CD4-positive, alpha-beta T cell (primary cell): ENCODE measurements at regions not wholly inside any gene's neighbourhood (a gene's known extent, or its start where the extent isn't known, plus 50 kb on each side); places are given as distances from the start of the nearest gene placed in this dataset.

Experiments
- ATAC-seq: fragments of 200-7000 bp; cut with Tn5 transposase; one replicate; pipeline ENCODE4 v1.10.0; 2022; ENCODE audit warnings: mild to moderate bottlenecking; ENCODE audit not compliant: poor library complexity
- CTCF ChIA-PET: fragments of 350-600 bp; sonication (Branson Sonifier 250); formaldehyde crosslinking; loops from one replicate; lab custom pipeline; 2021; ENCODE audit warnings: antibody characterized with exemption, inconsistent platforms; lab: Charles Lee
- POLR2A ChIA-PET: fragments of 350-600 bp; sonication (Branson Sonifier 250); formaldehyde crosslinking; loops from one replicate; lab custom pipeline; 2021; ENCODE audit warnings: antibody characterized with exemption, inconsistent platforms; lab: Charles Lee
- DNase-seq, 14 experiments: peaks; one replicate each; pipeline ENCODE4 v3.0.0-alpha.2; 2013 to 2020; ENCODE audit warnings: mixed read lengths in 2 of 14
- H3K27ac ChIP-seq, 2 donors: one replicate each; pipeline versions ENCODE4 v1.5.1 to v1.7.0; 2013; ENCODE audit warnings: low read length in 2 of 2, low read depth in 1 of 2, mild to moderate bottlenecking in 1 of 2
- H3K27me3 ChIP-seq, 2 experiments: 1 replicate in 1 of 2; 2 replicates in 1 of 2; pipeline versions ENCODE4 v1.6.1 to v1.7.0; 2013; ENCODE audit warnings: low read length in 2 of 2, control low read depth in 1 of 2, mild to moderate bottlenecking in 1 of 2, moderate library complexity in 1 of 2; ENCODE audit not compliant: insufficient read depth in 2 of 2, control insufficient read depth in 1 of 2
- H3K36me3 ChIP-seq: one replicate; pipeline ENCODE4 v1.6.1; 2013; ENCODE audit warnings: low read length, control low read depth; ENCODE audit not compliant: insufficient read depth
- H3K4me1 ChIP-seq: one replicate; pipeline ENCODE4 v1.6.1; 2013; ENCODE audit warnings: low read length, control low read depth; ENCODE audit not compliant: insufficient read depth
- H3K4me3 ChIP-seq: one replicate; pipeline ENCODE4 v1.5.1; 2013; ENCODE audit warnings: mild to moderate bottlenecking, low read length, moderate library complexity
- H3K9me3 ChIP-seq, 2 experiments: 1 replicate in 1 of 2; 2 replicates in 1 of 2; pipeline versions ENCODE4 v1.6.1 to v1.7.0; 2013; ENCODE audit warnings: low read length in 2 of 2, mild to moderate bottlenecking in 2 of 2, control low read depth in 1 of 2, moderate library complexity in 1 of 2; ENCODE audit not compliant: control insufficient read depth in 1 of 2, insufficient read depth in 1 of 2
- H3K27ac Mint-ChIP-seq: one replicate; pipeline ENCODE4 v1.8.0; 2020; ENCODE audit warnings: mixed read lengths
- H3K27me3 Mint-ChIP-seq: one replicate; pipeline ENCODE4 v1.8.0; 2021; ENCODE audit warnings: mixed read lengths
- H3K36me3 Mint-ChIP-seq: one replicate; pipeline ENCODE4 v1.8.0; 2021; ENCODE audit warnings: low read depth, mixed read lengths
- H3K4me1 Mint-ChIP-seq: one replicate; pipeline ENCODE4 v1.8.0; 2021; ENCODE audit warnings: low read depth, mixed read lengths
- H3K4me3 Mint-ChIP-seq: one replicate; pipeline ENCODE4 v1.8.0; 2020; ENCODE audit warnings: mild to moderate bottlenecking, mixed read lengths
- H3K9me3 Mint-ChIP-seq: one replicate; pipeline ENCODE4 v1.8.0; 2020; ENCODE audit warnings: mixed read lengths
- intact Hi-C, 2 experiments: fragments of 100-400 bp; cut with DNase I in 1 of 2; cut with micrococcal nuclease in 1 of 2; formaldehyde crosslinking; loops; one replicate each; pipeline versions ENCODE4 v1.15.1 to v1.9.0; 2023 to 2025; cut with DNase I, micrococcal nuclease
- TF ChIP-seq, protein P1 (sequence below): fragments of 200-600 bp; IDR thresholded peaks from one replicate; pipeline ENCODE4 v1.8.0; 2022; ENCODE audit warnings: antibody characterized with exemption, mild to moderate bottlenecking

DNA sequence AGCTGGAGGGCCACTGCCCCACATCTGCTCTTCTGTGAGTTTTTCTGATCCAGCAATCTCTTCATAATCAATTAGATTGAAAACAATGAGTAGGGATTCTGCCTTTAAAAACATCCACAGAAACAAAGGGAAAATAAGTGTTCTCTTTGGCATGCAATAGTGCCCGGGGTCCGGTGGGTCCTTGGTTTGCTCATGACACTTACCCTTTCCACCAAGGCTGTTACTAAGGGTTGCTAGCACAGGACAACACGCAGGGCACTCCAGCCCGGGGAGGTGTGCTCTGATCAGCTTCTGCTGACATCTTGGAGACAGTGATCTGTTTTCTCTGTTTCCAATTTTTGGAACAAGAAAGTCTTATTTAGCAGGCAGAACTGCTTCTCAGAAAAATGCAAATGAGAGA lies 146.7 kb downstream of the TEX36 start:
- no peaks in the 10 kb centered on the region for H3K4me1 ChIP-seq
- H3K27me3 Mint-ChIP-seq, result no peaks in the 10 kb centered on the region
- DNase-seq (no peak), ATAC-seq (no peak)
- no peaks in the 10 kb centered on the region for H3K36me3 ChIP-seq
- peaks cover 0 to 3% of the 10 kb centered on the region in 2 experiments for H3K27me3 ChIP-seq
- H3K27ac ChIP-seq, result no peak overlapping the region
- no peaks in the 10 kb centered on the region for H3K36me3 Mint-ChIP-seq
- intact Hi-C loops, result no loop called here
- TF ChIP-seq, protein P1, sequence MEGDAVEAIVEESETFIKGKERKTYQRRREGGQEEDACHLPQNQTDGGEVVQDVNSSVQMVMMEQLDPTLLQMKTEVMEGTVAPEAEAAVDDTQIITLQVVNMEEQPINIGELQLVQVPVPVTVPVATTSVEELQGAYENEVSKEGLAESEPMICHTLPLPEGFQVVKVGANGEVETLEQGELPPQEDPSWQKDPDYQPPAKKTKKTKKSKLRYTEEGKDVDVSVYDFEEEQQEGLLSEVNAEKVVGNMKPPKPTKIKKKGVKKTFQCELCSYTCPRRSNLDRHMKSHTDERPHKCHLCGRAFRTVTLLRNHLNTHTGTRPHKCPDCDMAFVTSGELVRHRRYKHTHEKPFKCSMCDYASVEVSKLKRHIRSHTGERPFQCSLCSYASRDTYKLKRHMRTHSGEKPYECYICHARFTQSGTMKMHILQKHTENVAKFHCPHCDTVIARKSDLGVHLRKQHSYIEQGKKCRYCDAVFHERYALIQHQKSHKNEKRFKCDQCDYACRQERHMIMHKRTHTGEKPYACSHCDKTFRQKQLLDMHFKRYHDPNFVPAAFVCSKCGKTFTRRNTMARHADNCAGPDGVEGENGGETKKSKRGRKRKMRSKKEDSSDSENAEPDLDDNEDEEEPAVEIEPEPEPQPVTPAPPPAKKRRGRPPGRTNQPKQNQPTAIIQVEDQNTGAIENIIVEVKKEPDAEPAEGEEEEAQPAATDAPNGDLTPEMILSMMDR, result no peak
- no peaks in the 10 kb centered on the region for H3K4me1 Mint-ChIP-seq
- CTCF ChIA-PET, result no interaction called here
- POLR2A ChIA-PET, result no interaction called here
- no peak overlapping the region for H3K27ac Mint-ChIP-seq
- H3K9me3 Mint-ChIP-seq, result no peaks in the 10 kb centered on the region
- no peak overlapping the region for H3K4me3 ChIP-seq
- H3K9me3 ChIP-seq, result peaks cover 0 to 14% of the 10 kb centered on the region in 2 experiments
- H3K4me3 Mint-ChIP-seq, result no peak overlapping the region

DNA sequence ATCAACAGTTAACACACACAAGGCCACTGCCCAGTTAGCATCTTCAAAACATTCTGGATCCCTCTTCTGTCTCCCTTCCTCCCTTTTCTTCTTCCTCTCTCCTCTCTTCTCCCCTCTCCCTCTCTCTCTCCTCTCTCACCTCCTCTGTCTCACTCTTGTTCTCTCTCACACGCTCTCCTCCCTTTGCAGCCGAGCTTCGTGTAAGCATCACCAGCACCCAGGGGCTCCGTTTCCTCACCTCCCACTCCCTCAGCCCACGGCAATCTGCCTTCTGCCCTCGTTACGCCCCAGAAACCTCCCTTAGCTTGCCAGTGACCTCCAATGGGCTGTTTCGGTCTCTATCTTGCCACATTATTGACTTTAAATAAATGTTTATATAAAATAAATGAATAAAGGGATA lies 147.4 kb downstream of the TEX36 start:
- Histone ChIP-seq H3K4me1 (no peaks in the 10 kb centered on the region), H3K27me3 (peaks cover 0 to 3% of the 10 kb centered on the region in 2 experiments), H3K9me3 (peaks cover 0 to 14% of the 10 kb centered on the region in 2 experiments), H3K27ac (no peak overlapping the region), H3K4me3 (no peak overlapping the region), H3K36me3 (no peaks in the 10 kb centered on the region)
- Mint-ChIP-seq H3K27ac (no peak overlapping the region), H3K27me3 (no peaks in the 10 kb centered on the region), H3K36me3 (no peaks in the 10 kb centered on the region), H3K4me3 (no peak overlapping the region), H3K9me3 (no peaks in the 10 kb centered on the region), H3K4me1 (no peaks in the 10 kb centered on the region)
- TF ChIP-seq, protein P1, result no peak
- ChIA-PET CTCF (no interaction called here), POLR2A (no interaction called here)
- intact Hi-C loops, result no loop called here
- DNase-seq (no peak), ATAC-seq (no peak)

DNA sequence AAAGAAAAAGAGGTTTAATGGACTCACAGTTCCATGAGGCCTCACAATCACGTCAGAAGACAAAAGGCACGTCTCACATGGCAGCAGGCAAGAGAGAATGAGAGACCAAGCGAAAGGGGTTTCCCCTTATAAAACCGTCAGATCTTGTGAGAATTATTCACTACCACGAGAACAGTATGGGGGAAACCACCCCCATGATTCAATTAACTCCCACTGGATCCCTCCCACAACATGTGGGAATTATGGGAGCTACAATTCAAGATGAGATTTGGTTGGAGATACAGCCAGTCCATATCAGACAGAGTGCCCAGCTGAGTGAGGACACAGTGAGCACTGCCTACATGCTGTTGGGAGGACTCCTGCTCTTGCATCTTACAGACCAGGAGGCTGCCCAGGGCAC lies 148.4 kb downstream of the TEX36 start:
- H3K27me3 ChIP-seq, result peaks cover 0 to 3% of the 10 kb centered on the region in 2 experiments
- no peak overlapping the region for H3K4me3 ChIP-seq
- no peak for ATAC-seq
- Mint-ChIP-seq H3K36me3 (no peaks in the 10 kb centered on the region), H3K4me3 (no peak overlapping the region), H3K27ac (no peak overlapping the region), H3K9me3 (no peaks in the 10 kb centered on the region), H3K27me3 (peaks cover 3% of the 10 kb centered on the region), H3K4me1 (no peaks in the 10 kb centered on the region)
- no peaks in the 10 kb centered on the region for H3K4me1 ChIP-seq
- H3K9me3 ChIP-seq, result peaks cover 0 to 14% of the 10 kb centered on the region in 2 experiments
- CTCF ChIA-PET, result no interaction called here
- TF ChIP-seq, protein P1, result no peak
- no peaks in the 10 kb centered on the region for H3K36me3 ChIP-seq
- no peak overlapping the region for H3K27ac ChIP-seq
- POLR2A ChIA-PET, result no interaction called here
- intact Hi-C loops, result no loop called here
- no peak for DNase-seq
